GM23248 (cell line): ENCODE measurements at regions not wholly inside any gene's neighbourhood (a gene's known extent, or its start where the extent isn't known, plus 50 kb on each side); places are given as distances from the start of the nearest gene placed in this dataset.

Experiments
- DNase-seq: peaks from one replicate; pipeline ENCODE4 v3.0.0-alpha.2; 2015
- H2AFZ ChIP-seq: fragments of 200-600 bp; sonication (generic); 2 replicates; pipeline ENCODE4 v1.6.1; 2016; ENCODE audit warnings: antibody characterized with exemption
- H3F3A ChIP-seq: fragments of 200-600 bp; sonication (generic); 2 replicates; pipeline ENCODE4 v1.6.1; 2016; ENCODE audit warnings: mild to moderate bottlenecking, antibody characterized with exemption, mixed run types; ENCODE audit not compliant: insufficient read depth
- H3K27ac ChIP-seq: fragments of 200-600 bp; sonication (generic); 2 replicates; pipeline ENCODE4 v1.5.1; 2016; ENCODE audit warnings: mild to moderate bottlenecking
- H3K27me3 ChIP-seq: fragments of 200-600 bp; sonication (generic); replicated peaks from 2 replicates; pipeline ENCODE4 v1.6.1; 2016; ENCODE audit warnings: mild to moderate bottlenecking; ENCODE audit not compliant: insufficient read depth
- H3K36me3 ChIP-seq: fragments of 200-600 bp; sonication (generic); 2 replicates; pipeline ENCODE4 v1.6.1; 2016; ENCODE audit warnings: low read depth, mild to moderate bottlenecking
- H3K4me1 ChIP-seq: fragments of 200-600 bp; sonication (generic); 2 replicates; pipeline ENCODE4 v1.6.1; 2016; ENCODE audit warnings: mild to moderate bottlenecking; ENCODE audit not compliant: insufficient read depth
- H3K4me2 ChIP-seq: fragments of 200-600 bp; sonication (generic); one replicate; pipeline ENCODE4 v1.6.1; 2016; ENCODE audit warnings: mild to moderate bottlenecking; ENCODE audit not compliant: unreplicated experiment
- H3K4me3 ChIP-seq: fragments of 200-600 bp; sonication (generic); 2 replicates; pipeline ENCODE4 v1.5.1; 2016; ENCODE audit warnings: mild to moderate bottlenecking
- H3K79me2 ChIP-seq: fragments of 200-600 bp; sonication (generic); 2 replicates; pipeline ENCODE4 v1.6.1; 2016; ENCODE audit warnings: mild to moderate bottlenecking; ENCODE audit not compliant: insufficient read depth
- H3K9ac ChIP-seq: fragments of 200-600 bp; sonication (generic); 2 replicates; pipeline ENCODE4 v1.6.1; 2016; ENCODE audit warnings: mild to moderate bottlenecking
- H3K9me2 ChIP-seq: fragments of 200-600 bp; sonication (generic); 2 replicates; pipeline ENCODE4 v1.6.1; 2016; ENCODE audit warnings: mixed run types, mild to moderate bottlenecking, moderate library complexity; ENCODE audit not compliant: insufficient read depth
- H3K9me3 ChIP-seq: fragments of 200-600 bp; sonication (generic); one replicate; pipeline ENCODE4 v1.6.1; 2017; ENCODE audit warnings: low read depth
- H4K20me1 ChIP-seq: fragments of 200-600 bp; sonication (generic); 2 replicates; pipeline ENCODE4 v1.6.0; 2016; ENCODE audit not compliant: insufficient read depth
- EZH2 ChIP-seq: fragments of 200-600 bp; sonication (generic); IDR thresholded peaks from 2 replicates; pipeline ENCODE4 v1.6.1; 2018; ENCODE audit warnings: antibody characterized with exemption, mild to moderate bottlenecking; ENCODE audit not compliant: insufficient read depth, poor library complexity, severe bottlenecking
- EZH2phosphoT487 ChIP-seq: fragments of 200-600 bp; sonication (generic); IDR thresholded peaks from 2 replicates; pipeline ENCODE4 v1.6.1; 2018; ENCODE audit warnings: antibody characterized with exemption, moderate library complexity, mild to moderate bottlenecking, low read depth; ENCODE audit not compliant: insufficient read depth
- WGBS, 2 experiments: methylation state at CpG; one replicate each; pipeline ENCODE4 v1.1.6; 2015 to 2017; ENCODE audit warnings: low lambda C conversion rate in 2 of 2, low coverage in 1 of 2; ENCODE audit errors: missing lambda C conversion rate in 2 of 2; 5-methylcytosine and 5-hydroxymethylcytosine counted together
- in situ Hi-C: fragments of 300-500 bp; cut with MboI; formaldehyde crosslinking; loops from 2 replicates; pipeline ENCODE4 v1.15.0; 2020

- no peak for TF ChIP-seq EZH2phosphoT487
- TF ChIP-seq EZH2, result no peak
- no peak overlapping the region for H3K9ac ChIP-seq
- H3F3A ChIP-seq, result no peaks in the 10 kb centered on the region
- H3K27me3 ChIP-seq, result no peaks in the 10 kb centered on the region
- H3K4me3 ChIP-seq, result no peak overlapping the region
- in situ Hi-C loops, result no loop called here
- no peak overlapping the region for H3K4me2 ChIP-seq
- no peak overlapping the region for H3K27ac ChIP-seq
- DNase-seq, result no peak
- no peaks in the 10 kb centered on the region for H3K36me3 ChIP-seq
- no peaks in the 10 kb centered on the region for H3K9me2 ChIP-seq
- no peak overlapping the region for H2AFZ ChIP-seq
- no peaks in the 10 kb centered on the region for H3K4me1 ChIP-seq
- no peaks in the 10 kb centered on the region for H3K79me2 ChIP-seq
- no peaks in the 10 kb centered on the region for H3K9me3 ChIP-seq
- no peaks in the 10 kb centered on the region for H4K20me1 ChIP-seq
- 59 to 62% methylated on average over 4 of the region's 4 CpGs for WGBS, 2 experiments
Observed at GRCh38 chr7:135833642-135834041, 85.0 kb upstream of the FAM180A start.

DNA sequence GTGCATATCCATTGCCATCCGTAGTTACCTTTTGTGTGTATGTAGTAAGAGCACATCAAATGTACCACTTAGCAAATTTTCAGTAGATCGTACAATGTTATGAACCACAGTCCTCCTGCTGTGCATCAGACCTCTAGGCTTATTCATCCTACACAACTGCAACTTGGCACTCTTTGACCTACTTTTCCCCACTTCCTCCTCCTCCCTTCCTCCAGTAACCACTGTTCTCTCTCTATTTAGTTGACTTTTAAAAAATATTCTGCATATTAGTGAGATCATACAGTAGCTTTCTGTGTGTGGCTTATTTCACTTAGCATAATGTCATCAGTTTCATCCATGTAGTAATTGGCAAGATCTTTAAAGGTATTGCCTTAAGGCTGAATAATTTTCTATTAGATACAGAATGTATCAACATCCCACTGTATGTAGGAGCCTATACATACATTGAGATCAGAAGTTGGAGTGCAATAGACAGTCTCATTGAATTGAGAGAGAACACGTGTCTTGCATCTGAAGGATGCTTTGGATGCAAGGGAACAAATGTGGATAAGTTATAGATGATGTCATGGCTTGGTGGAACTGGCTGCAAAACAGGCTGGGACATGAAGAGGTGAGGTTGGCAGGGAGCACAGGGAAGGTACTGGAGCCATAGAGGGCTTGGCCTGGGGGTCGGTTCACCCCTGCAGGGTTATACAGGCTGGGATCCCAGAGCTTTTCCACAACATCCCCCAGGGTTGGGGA lies 83.0 kb upstream of the FAM180A start:
- Histone ChIP-seq H3K79me2 (no peaks in the 10 kb centered on the region), H3K9me2 (no peaks in the 10 kb centered on the region)

DNA sequence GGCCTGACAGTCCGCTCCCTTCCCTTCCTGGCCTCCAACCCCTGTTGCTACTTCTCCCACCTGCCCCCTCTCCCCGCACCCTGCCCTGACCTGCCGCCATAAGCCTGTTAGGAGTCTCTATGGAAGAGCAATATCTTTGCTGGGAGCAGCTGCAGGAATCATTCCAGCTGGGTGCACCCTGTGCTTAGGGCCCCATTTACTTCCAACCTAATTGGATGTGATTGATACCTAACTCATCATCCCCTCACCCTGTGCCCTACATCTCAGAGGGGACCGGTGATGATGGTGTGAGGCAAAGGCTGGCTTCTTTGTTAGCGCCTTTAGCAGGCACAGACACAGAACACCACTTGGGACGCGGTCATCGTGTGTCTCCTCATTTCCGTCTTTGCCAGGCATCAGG lies 80.0 kb upstream of the FAM180A start:
- Histone ChIP-seq H3K36me3 (no peaks in the 10 kb centered on the region), H3K9ac (no peak overlapping the region), H3K9me3 (no peaks in the 10 kb centered on the region), H3F3A (no peaks in the 10 kb centered on the region), H2AFZ (no peak overlapping the region), H3K4me1 (no peaks in the 10 kb centered on the region), H3K9me2 (no peaks in the 10 kb centered on the region), H3K79me2 (no peaks in the 10 kb centered on the region), H3K27ac (no peak overlapping the region), H3K4me3 (no peak overlapping the region), H3K4me2 (no peak overlapping the region), H3K27me3 (no peaks in the 10 kb centered on the region), H4K20me1 (no peaks in the 10 kb centered on the region)
- in situ Hi-C loops, result no loop called here
- no peak for TF ChIP-seq EZH2
- no peak for TF ChIP-seq EZH2phosphoT487
- WGBS, 2 experiments, result 65 to 72% methylated on average over 8 to 9 of the region's 9 CpGs
- no peak for DNase-seq

More for the DNA sequence above, 83.0 kb upstream of the FAM180A start:
- WGBS, 2 experiments, result 25 to 28% methylated on average over 4 of the region's 4 CpGs
- Histone ChIP-seq H2AFZ (no peak overlapping the region), H3K36me3 (no peaks in the 10 kb centered on the region), H3K4me1 (no peaks in the 10 kb centered on the region), H3K4me3 (no peak overlapping the region), H3K9me3 (no peaks in the 10 kb centered on the region), H3F3A (no peaks in the 10 kb centered on the region), H4K20me1 (no peaks in the 10 kb centered on the region), H3K27ac (no peak overlapping the region), H3K4me2 (no peak overlapping the region), H3K27me3 (no peaks in the 10 kb centered on the region), H3K9ac (no peak overlapping the region)
- no peak for TF ChIP-seq EZH2
- TF ChIP-seq EZH2phosphoT487, result no peak
- DNase-seq, result no peak
- in situ Hi-C loops, result no loop called here

GRCh38 chr7:135827391-135827790 lies 78.8 kb upstream of the FAM180A start:
- H2AFZ ChIP-seq, result no peak overlapping the region
- no peaks in the 10 kb centered on the region for H3K27me3 ChIP-seq
- H4K20me1 ChIP-seq, result no peaks in the 10 kb centered on the region
- H3K9me2 ChIP-seq, result no peaks in the 10 kb centered on the region
- no peak overlapping the region for H3K9ac ChIP-seq
- no peak overlapping the region for H3K4me2 ChIP-seq
- no peaks in the 10 kb centered on the region for H3F3A ChIP-seq
- 18 to 32% methylated on average over 2 of the region's 2 CpGs for WGBS, 2 experiments
- H3K27ac ChIP-seq, result no peak overlapping the region
- TF ChIP-seq EZH2phosphoT487 (no peak), EZH2 (no peak)
- no peaks in the 10 kb centered on the region for H3K79me2 ChIP-seq
- H3K4me3 ChIP-seq, result no peak overlapping the region
- H3K36me3 ChIP-seq, result no peaks in the 10 kb centered on the region
- H3K9me3 ChIP-seq, result no peaks in the 10 kb centered on the region
- DNase-seq, result no peak
- in situ Hi-C loops, result no loop called here
- H3K4me1 ChIP-seq, result no peaks in the 10 kb centered on the region
